CD4-positive, CD25-positive, alpha-beta regulatory T cell (primary cell): ENCODE measurements at regions not wholly inside any gene's neighbourhood (a gene's known extent, or its start where the extent isn't known, plus 50 kb on each side); places are given as distances from the start of the nearest gene placed in this dataset.

ENCODE experiments used
- ATAC-seq, 2 donors: fragments of 150-1000 bp; cut with Tn5 transposase; one replicate each; pipeline ENCODE4 v1.10.0; 2021; ENCODE audit warnings: low read depth in 2 of 2, moderate number of reproducible peaks in 2 of 2, moderate library complexity in 1 of 2
- DNase-seq, 3 donors: peaks; one replicate each; pipeline versions ENCODE4 v3.0.0 to v3.0.0-alpha.2; 2012 to 2022; ENCODE audit warnings: mixed read lengths in 1 of 3
- H3K27ac ChIP-seq: one replicate; pipeline ENCODE4 v1.7.0; 2013; ENCODE audit warnings: mild to moderate bottlenecking, low read length; ENCODE audit not compliant: insufficient read depth, poor library complexity, severe bottlenecking
- H3K27me3 ChIP-seq: one replicate; pipeline ENCODE4 v1.7.0; 2013; ENCODE audit warnings: low read length; ENCODE audit not compliant: control insufficient read depth, insufficient read depth
- H3K36me3 ChIP-seq: one replicate; pipeline ENCODE4 v1.7.0; 2013; ENCODE audit warnings: mild to moderate bottlenecking, low read length, moderate library complexity; ENCODE audit not compliant: control insufficient read depth, insufficient read depth
- H3K4me1 ChIP-seq: 2 replicates; pipeline ENCODE4 v1.7.0; 2013; ENCODE audit warnings: mild to moderate bottlenecking, low read length; ENCODE audit not compliant: insufficient read depth, control insufficient read depth, poor library complexity, severe bottlenecking
- H3K4me3 ChIP-seq: one replicate; pipeline ENCODE4 v1.7.0; 2013; ENCODE audit warnings: low read depth, mild to moderate bottlenecking, low read length, moderate library complexity
- H3K9me3 ChIP-seq, 2 experiments: 1 replicate in 1 of 2; 2 replicates in 1 of 2; pipeline ENCODE4 v1.7.0; 2013; ENCODE audit warnings: low read length in 2 of 2, mild to moderate bottlenecking in 1 of 2, moderate library complexity in 1 of 2; ENCODE audit not compliant: control insufficient read depth in 2 of 2
- H3K27ac Mint-ChIP-seq, 3 donors: one replicate each; pipeline ENCODE4 v1.8.0; 2020 to 2022; ENCODE audit warnings: mild to moderate bottlenecking in 3 of 3, mixed read lengths in 3 of 3, moderate library complexity in 2 of 3
- H3K27me3 Mint-ChIP-seq: one replicate; pipeline ENCODE4 v1.8.0; 2022; ENCODE audit warnings: mild to moderate bottlenecking, mixed read lengths
- H3K36me3 Mint-ChIP-seq: one replicate; pipeline ENCODE4 v1.8.0; 2020; ENCODE audit warnings: mixed read lengths
- H3K4me1 Mint-ChIP-seq, 4 donors: one replicate each; pipeline ENCODE4 v1.8.0; 2020 to 2022; ENCODE audit warnings: mixed read lengths in 4 of 4, mild to moderate bottlenecking in 1 of 4
- H3K4me3 Mint-ChIP-seq, 4 donors: one replicate each; pipeline ENCODE4 v1.8.0; 2020 to 2022; ENCODE audit warnings: mild to moderate bottlenecking in 4 of 4, mixed read lengths in 4 of 4, moderate library complexity in 3 of 4
- H3K9me3 Mint-ChIP-seq, 7 donors: one replicate each; pipeline ENCODE4 v1.8.0; 2020 to 2022; ENCODE audit warnings: mixed read lengths in 7 of 7, mild to moderate bottlenecking in 3 of 7, moderate library complexity in 2 of 7

- Histone ChIP-seq H3K36me3 (no peaks in the 10 kb centered on the region), H3K4me3 (no peak overlapping the region), H3K27ac (no peak overlapping the region), H3K9me3 (no peaks in the 10 kb centered on the region), H3K27me3 (no peaks in the 10 kb centered on the region), H3K4me1 (no peaks in the 10 kb centered on the region)
- Mint-ChIP-seq H3K36me3 (no peaks in the 10 kb centered on the region), H3K9me3 (no peaks in the 10 kb centered on the region), H3K27me3 (peaks cover 5% of the 10 kb centered on the region), H3K4me3 (no peak overlapping the region), H3K27ac (no peak overlapping the region), H3K4me1 (no peaks in the 10 kb centered on the region)
- ATAC-seq: no peak
- no peak for DNase-seq
Measured at GRCh38 chr6:166785131-166785530, 158.1 kb upstream of the RPS6KA2 start.

GRCh38 chr6:166784691-166785090 is 157.6 kb upstream of the RPS6KA2 start:
- H3K27me3 Mint-ChIP-seq: peaks cover 5% of the 10 kb centered on the region
- ATAC-seq (no peak), DNase-seq (no peak)
- no peaks in the 10 kb centered on the region for H3K4me1 ChIP-seq
- H3K4me3 Mint-ChIP-seq: no peak overlapping the region
- H3K27ac ChIP-seq: no peak overlapping the region
- H3K9me3 ChIP-seq: no peaks in the 10 kb centered on the region
- H3K27me3 ChIP-seq: no peaks in the 10 kb centered on the region
- no peaks in the 10 kb centered on the region for H3K9me3 Mint-ChIP-seq
- H3K36me3 Mint-ChIP-seq: no peaks in the 10 kb centered on the region
- no peak overlapping the region for H3K4me3 ChIP-seq
- no peaks in the 10 kb centered on the region for H3K4me1 Mint-ChIP-seq
- H3K27ac Mint-ChIP-seq: no peak overlapping the region
- H3K36me3 ChIP-seq: no peaks in the 10 kb centered on the region

GRCh38 chr6:166782520-166782919 is 155.5 kb upstream of the RPS6KA2 start:
- H3K27ac ChIP-seq: no peak overlapping the region
- no peaks in the 10 kb centered on the region for H3K36me3 Mint-ChIP-seq
- H3K4me1 Mint-ChIP-seq: no peaks in the 10 kb centered on the region
- peak overlapping the region in 1 of 3 donors; percentile 58 for H3K27ac Mint-ChIP-seq
- no peak overlapping the region for H3K4me3 ChIP-seq
- no peaks in the 10 kb centered on the region for H3K9me3 Mint-ChIP-seq
- no peaks in the 10 kb centered on the region for H3K27me3 ChIP-seq
- H3K9me3 ChIP-seq: no peaks in the 10 kb centered on the region
- H3K27me3 Mint-ChIP-seq: peaks cover 2% of the 10 kb centered on the region
- DNase-seq: no peak
- no peak for ATAC-seq
- no peaks in the 10 kb centered on the region for H3K4me1 ChIP-seq
- no peak overlapping the region for H3K4me3 Mint-ChIP-seq
- no peaks in the 10 kb centered on the region for H3K36me3 ChIP-seq

GRCh38 chr6:166781331-166781730 is 154.3 kb upstream of the RPS6KA2 start:
- H3K4me1 Mint-ChIP-seq: no peaks in the 10 kb centered on the region
- H3K27me3 Mint-ChIP-seq: no peaks in the 10 kb centered on the region
- no peak overlapping the region for H3K27ac ChIP-seq
- DNase-seq: no peak
- H3K4me3 Mint-ChIP-seq: no peak overlapping the region
- no peaks in the 10 kb centered on the region for H3K9me3 Mint-ChIP-seq
- no peaks in the 10 kb centered on the region for H3K27me3 ChIP-seq
- no peaks in the 10 kb centered on the region for H3K36me3 Mint-ChIP-seq
- no peak overlapping the region for H3K27ac Mint-ChIP-seq
- ATAC-seq: no peak
- no peaks in the 10 kb centered on the region for H3K4me1 ChIP-seq
- H3K4me3 ChIP-seq: no peak overlapping the region
- no peaks in the 10 kb centered on the region for H3K9me3 ChIP-seq
- no peaks in the 10 kb centered on the region for H3K36me3 ChIP-seq

GRCh38 chr6:166779963-166780683 is 153.1 kb upstream of the RPS6KA2 start:
- H3K4me3 Mint-ChIP-seq: no peak overlapping the region
- H3K27me3 Mint-ChIP-seq: no peaks in the 10 kb centered on the region
- no peaks in the 10 kb centered on the region for H3K36me3 ChIP-seq
- DNase-seq: no peak
- no peak overlapping the region for H3K27ac Mint-ChIP-seq
- no peaks in the 10 kb centered on the region for H3K4me1 Mint-ChIP-seq
- H3K4me1 ChIP-seq: no peaks in the 10 kb centered on the region
- no peak overlapping the region for H3K4me3 ChIP-seq
- no peaks in the 10 kb centered on the region for H3K27me3 ChIP-seq
- no peaks in the 10 kb centered on the region for H3K9me3 Mint-ChIP-seq
- no peak overlapping the region for H3K27ac ChIP-seq
- H3K9me3 ChIP-seq: no peaks in the 10 kb centered on the region
- peaks cover 3% of the 10 kb centered on the region for H3K36me3 Mint-ChIP-seq
- no peak for ATAC-seq

GRCh38 chr6:166779381-166779780 is 152.3 kb upstream of the RPS6KA2 start:
- no peaks in the 10 kb centered on the region for H3K36me3 ChIP-seq
- peaks cover 3% of the 10 kb centered on the region for H3K36me3 Mint-ChIP-seq
- no peaks in the 10 kb centered on the region for H3K4me1 ChIP-seq
- no peaks in the 10 kb centered on the region for H3K4me1 Mint-ChIP-seq
- no peaks in the 10 kb centered on the region for H3K9me3 ChIP-seq
- H3K4me3 ChIP-seq: no peak overlapping the region
- ATAC-seq (no peak), DNase-seq (no peak)
- no peaks in the 10 kb centered on the region for H3K27me3 Mint-ChIP-seq
- H3K27ac Mint-ChIP-seq: no peak overlapping the region
- H3K4me3 Mint-ChIP-seq: no peak overlapping the region
- H3K27me3 ChIP-seq: no peaks in the 10 kb centered on the region
- H3K9me3 Mint-ChIP-seq: no peaks in the 10 kb centered on the region
- H3K27ac ChIP-seq: no peak overlapping the region

- H3K27me3 ChIP-seq: no peaks in the 10 kb centered on the region
- H3K9me3 ChIP-seq: no peaks in the 10 kb centered on the region
- H3K36me3 Mint-ChIP-seq: peaks cover 3% of the 10 kb centered on the region
- H3K27me3 Mint-ChIP-seq: no peaks in the 10 kb centered on the region
- H3K36me3 ChIP-seq: no peaks in the 10 kb centered on the region
- no peak overlapping the region for H3K27ac ChIP-seq
- no peaks in the 10 kb centered on the region for H3K4me1 Mint-ChIP-seq
- H3K9me3 Mint-ChIP-seq: no peaks in the 10 kb centered on the region
- ATAC-seq (no peak), DNase-seq (no peak)
- H3K4me1 ChIP-seq: no peaks in the 10 kb centered on the region
- no peak overlapping the region for H3K4me3 Mint-ChIP-seq
- no peak overlapping the region for H3K27ac Mint-ChIP-seq
- H3K4me3 ChIP-seq: no peak overlapping the region
Measured at GRCh38 chr6:166778776-166779175, 151.7 kb upstream of the RPS6KA2 start.

- no peaks in the 10 kb centered on the region for H3K4me1 ChIP-seq
- H3K36me3 Mint-ChIP-seq: peaks cover 3% of the 10 kb centered on the region
- H3K27ac ChIP-seq: no peak overlapping the region
- no peaks in the 10 kb centered on the region for H3K36me3 ChIP-seq
- H3K4me3 ChIP-seq: no peak overlapping the region
- H3K27me3 ChIP-seq: no peaks in the 10 kb centered on the region
- H3K9me3 ChIP-seq: no peaks in the 10 kb centered on the region
- no peaks in the 10 kb centered on the region for H3K9me3 Mint-ChIP-seq
- DNase-seq: no peak
- H3K27ac Mint-ChIP-seq: no peak overlapping the region
- no peak overlapping the region for H3K4me3 Mint-ChIP-seq
- no peak for ATAC-seq
- no peaks in the 10 kb centered on the region for H3K4me1 Mint-ChIP-seq
- H3K27me3 Mint-ChIP-seq: no peaks in the 10 kb centered on the region
Measured at GRCh38 chr6:166778046-166778445, 151.0 kb upstream of the RPS6KA2 start.
